GM21515 (cell line): ENCODE measurements at regions not wholly inside any gene's neighbourhood (a gene's known extent, or its start where the extent isn't known, plus 50 kb on each side); places are given as distances from the start of the nearest gene placed in this dataset.
"Not testable (repeated sequence)": the region's sequence is repeated elsewhere in the genome, so short reads cannot be mapped to it uniquely, and the experiment has no call there.

Experiments
- ATAC-seq: cut with Tn5 transposase; IDR thresholded peaks from one replicate; pipeline ENCODE4 v1.9.1; 2021; ENCODE audit not compliant: unreplicated experiment

GRCh38 chr3:178203650-178204049 is 332.6 kb upstream of the KCNMB2 start:
- no peak for ATAC-seq

GRCh38 chr3:178205740-178206139 is 330.5 kb upstream of the KCNMB2 start:
- ATAC-seq: no peak

GRCh38 chr3:178206521-178206920 is 329.7 kb upstream of the KCNMB2 start:
- no peak for ATAC-seq

DNA sequence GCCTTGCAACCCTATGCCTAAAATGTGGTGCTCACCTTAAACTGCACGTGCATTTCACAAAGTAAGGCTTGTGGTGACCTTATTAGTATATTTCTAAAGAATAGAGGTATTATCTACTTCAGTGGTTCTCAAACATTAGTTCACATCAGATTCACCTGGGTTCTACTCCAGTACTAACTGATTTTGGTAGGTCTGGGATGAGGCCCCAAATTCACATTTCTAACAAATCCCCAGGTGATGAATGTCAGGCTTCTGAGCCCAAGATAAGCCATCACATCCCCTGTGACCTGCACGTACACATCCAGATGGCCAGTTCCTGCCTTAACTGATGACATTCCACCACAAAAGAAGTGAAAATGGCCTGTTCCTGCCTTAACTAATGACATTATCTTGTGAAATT is 329.1 kb upstream of the KCNMB2 start:
- not testable (repeated sequence) for ATAC-seq

DNA sequence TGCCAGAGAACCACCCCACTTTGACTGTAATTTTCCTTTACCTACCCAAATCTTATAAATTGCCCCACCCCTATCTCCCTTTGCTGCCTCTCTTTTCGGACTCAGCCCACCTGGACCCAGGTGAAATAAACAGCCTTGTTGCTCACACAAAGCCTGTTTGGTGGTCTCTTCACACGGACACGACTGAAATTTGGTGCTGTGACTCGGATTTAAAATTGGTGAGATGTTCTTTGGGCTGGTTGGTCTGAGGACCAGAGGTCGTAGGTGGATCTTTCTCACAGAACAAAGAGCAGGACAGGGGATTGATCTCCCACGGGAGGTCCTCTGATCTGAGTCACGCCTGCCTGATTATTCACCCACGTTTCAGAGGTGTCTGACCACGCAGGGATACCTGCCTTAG is 328.6 kb upstream of the KCNMB2 start:
- ATAC-seq: not testable (repeated sequence)

- not testable (repeated sequence) for ATAC-seq
Observed at GRCh38 chr3:178209116-178209515, 327.1 kb upstream of the KCNMB2 start.

- not testable (repeated sequence) for ATAC-seq
Observed at GRCh38 chr3:178209618-178210017, 326.6 kb upstream of the KCNMB2 start.

DNA sequence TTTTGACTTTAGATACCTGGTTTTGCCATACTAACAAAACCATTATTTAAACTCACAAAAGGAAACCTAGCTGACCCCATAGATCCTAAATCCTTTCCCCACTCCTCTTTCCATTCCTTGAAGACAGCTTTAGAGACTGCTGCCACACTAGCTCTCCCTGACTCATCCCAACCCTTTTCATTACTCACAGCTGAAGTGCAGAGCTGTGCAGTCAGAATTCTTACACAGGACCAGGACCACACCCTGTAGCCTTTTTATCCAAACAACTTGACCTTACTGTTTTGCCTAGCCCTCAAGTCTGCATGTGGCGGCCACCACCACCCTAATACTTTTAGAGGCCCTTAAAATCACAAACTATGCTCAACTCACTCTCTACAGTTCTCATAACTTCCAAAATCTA is 325.1 kb upstream of the KCNMB2 start:
- not testable (repeated sequence) for ATAC-seq

DNA sequence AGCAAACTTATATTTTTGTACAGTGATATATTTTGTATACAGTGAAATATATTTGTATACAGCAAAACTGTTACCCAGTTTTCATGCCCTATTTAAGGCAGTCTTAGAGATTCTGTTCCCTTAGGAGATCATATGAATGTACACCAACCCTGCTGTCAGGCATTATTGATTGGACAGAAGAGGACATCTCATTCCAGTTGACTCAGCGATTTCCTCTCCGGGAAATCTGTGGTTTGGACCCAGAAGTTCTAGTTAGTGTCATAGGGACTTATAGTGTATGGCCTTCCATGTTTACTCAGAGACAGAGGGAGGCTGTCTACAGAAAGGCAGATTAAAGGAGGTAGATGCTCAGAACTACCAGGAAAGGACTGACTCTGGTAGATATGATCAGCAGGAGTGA is 318.8 kb upstream of the KCNMB2 start:
- ATAC-seq: no peak

GRCh38 chr3:178218231-178218630 is 318.0 kb upstream of the KCNMB2 start:
- ATAC-seq: no peak

GRCh38 chr3:178219661-178220060 is 316.6 kb upstream of the KCNMB2 start:
- ATAC-seq: not testable (repeated sequence)

DNA sequence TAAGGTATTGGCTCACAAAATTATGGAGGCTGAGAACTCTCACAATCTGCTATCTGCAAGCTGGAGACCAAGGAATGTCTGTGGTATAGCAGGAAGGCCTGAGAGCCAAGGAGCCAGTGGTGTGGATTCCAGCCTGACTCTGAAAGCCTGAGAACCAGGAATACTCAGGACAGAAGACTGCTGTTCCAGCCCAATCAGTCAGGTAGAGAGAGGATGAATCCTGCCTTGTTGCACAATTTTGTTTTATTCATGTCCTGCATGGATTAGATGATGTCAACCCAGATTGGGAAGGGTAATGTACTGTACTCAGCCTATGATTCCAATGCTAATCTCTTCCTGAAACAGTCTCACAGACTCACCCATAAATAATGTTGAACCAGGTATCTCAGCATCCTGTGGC is 312.4 kb upstream of the KCNMB2 start:
- ATAC-seq: no peak

GRCh38 chr3:178226094-178226493 is 310.1 kb upstream of the KCNMB2 start:
- no peak for ATAC-seq

- no peak for ATAC-seq
Observed at GRCh38 chr3:178231645-178232044, 304.6 kb upstream of the KCNMB2 start.

GRCh38 chr3:178233371-178234071 is 302.7 kb upstream of the KCNMB2 start:
- ATAC-seq: no peak

DNA sequence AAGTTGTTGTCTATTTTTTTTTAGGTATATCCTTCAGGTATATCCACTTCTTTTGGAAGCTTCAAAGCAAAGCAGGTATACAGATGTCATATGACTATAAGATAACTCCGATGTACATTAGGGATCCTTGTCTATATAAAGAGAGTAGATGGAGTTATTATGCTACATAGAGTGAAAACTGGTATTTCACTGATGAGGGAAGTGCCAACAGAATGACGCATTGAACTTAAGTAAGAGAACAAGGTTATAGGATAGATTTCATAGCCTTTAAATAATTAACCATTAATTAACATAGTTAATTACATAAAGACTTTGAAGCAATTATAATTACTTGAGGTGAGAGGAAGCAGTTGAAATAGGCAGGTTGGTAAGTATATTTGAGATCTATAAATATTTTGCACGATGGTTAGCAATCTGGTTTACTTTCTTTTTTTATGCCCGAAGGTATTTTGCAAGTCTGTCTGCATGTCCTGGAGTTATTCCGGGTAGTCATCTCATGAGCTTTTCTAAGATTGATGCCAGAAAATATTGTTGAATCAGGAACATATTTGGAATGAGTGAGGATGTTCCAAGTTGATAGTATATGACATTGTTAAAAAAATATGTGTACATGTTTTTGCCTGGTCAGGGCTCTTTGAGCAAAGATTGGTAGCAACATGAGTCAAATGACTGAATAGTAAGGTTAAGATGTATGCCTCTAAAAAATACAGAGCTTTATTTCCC is 299.5 kb upstream of the KCNMB2 start:
- ATAC-seq: no peak

GRCh38 chr3:178238179-178238578 is 298.1 kb upstream of the KCNMB2 start:
- no peak for ATAC-seq

- ATAC-seq: no peak
Observed at GRCh38 chr3:178244733-178245709, 291.2 kb upstream of the KCNMB2 start.

GRCh38 chr3:178246004-178246403 is 290.2 kb upstream of the KCNMB2 start:
- ATAC-seq: no peak

DNA sequence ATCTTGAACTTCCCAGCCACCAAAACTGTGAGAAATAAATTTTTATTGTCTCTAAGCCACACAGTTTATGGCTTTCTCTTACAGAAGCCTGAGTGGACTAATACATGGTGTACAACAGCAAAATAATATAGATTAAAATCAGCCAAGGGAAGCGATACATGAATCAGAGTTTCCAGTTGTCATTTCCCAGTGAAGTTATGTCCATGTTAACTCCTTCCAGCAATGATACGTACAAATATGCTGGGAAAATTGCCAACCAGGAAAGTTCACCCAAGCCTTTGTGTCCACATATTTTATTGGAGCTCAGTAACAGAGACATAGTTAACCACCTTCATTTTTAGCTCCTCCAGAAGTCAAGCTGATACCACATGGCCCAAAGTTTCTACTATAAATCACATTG is 280.9 kb upstream of the KCNMB2 start:
- no peak for ATAC-seq

DNA sequence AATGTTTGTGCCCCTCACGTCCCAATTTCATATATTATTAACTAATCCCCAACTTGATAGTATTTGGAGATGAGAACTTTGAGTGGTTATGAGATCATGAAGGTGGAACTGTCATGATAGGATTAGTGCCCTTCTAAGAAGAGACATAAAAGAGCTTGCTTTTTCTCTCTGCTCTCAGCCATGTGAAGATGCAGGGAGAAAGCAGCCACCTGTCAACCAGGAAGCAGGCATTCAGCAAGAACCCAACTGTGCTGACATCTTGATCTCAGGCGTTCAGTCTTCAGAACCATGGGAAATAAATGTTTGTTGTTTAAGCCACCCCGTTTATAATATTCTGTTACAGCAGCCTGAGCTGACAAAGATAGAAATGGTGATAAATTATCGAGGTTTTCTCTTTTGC is 278.7 kb upstream of the KCNMB2 start:
- no peak for ATAC-seq
